ENCODE measurements at regions not wholly inside any gene's neighbourhood (a gene's known extent, or its start where the extent isn't known, plus 50 kb on each side); places are given as distances from the start of the nearest gene placed in this dataset.

DNA sequence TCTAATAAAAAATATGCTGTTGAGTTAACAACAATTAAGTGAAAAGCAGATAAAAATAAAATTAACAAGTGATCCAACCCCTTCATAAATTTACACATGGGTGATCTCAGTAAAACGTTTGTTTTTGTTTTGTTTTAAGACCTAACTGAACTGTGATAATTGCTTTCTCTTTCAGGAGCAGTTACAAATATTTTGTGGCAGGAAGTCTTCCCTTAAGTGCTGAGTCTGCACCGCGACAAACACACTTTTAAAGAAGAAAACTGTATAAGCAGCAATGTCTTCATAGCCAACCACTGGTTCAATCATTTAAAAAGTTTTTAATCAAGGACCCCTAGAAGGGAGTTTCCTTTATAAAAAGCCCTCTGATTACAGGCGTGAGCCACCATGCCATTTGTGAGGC, 53.7 kb upstream of the NFKB1 start:
- H3K4me3 ChIP-seq (ENCODE audit: low read depth, low read length): no peak overlapping the region
- TF ChIP-seq, protein P1, sequence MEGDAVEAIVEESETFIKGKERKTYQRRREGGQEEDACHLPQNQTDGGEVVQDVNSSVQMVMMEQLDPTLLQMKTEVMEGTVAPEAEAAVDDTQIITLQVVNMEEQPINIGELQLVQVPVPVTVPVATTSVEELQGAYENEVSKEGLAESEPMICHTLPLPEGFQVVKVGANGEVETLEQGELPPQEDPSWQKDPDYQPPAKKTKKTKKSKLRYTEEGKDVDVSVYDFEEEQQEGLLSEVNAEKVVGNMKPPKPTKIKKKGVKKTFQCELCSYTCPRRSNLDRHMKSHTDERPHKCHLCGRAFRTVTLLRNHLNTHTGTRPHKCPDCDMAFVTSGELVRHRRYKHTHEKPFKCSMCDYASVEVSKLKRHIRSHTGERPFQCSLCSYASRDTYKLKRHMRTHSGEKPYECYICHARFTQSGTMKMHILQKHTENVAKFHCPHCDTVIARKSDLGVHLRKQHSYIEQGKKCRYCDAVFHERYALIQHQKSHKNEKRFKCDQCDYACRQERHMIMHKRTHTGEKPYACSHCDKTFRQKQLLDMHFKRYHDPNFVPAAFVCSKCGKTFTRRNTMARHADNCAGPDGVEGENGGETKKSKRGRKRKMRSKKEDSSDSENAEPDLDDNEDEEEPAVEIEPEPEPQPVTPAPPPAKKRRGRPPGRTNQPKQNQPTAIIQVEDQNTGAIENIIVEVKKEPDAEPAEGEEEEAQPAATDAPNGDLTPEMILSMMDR (IDR thresholded peaks at IDR 0.05; ENCODE audit: low read depth, low read length, missing control alignments): no peak
- in situ Hi-C loops (cut with HindIII; ENCODE audit: low sequenced_read_pairs): no loop called here
- no peak for DNase-seq (ENCODE audit: low read depth)

DNA sequence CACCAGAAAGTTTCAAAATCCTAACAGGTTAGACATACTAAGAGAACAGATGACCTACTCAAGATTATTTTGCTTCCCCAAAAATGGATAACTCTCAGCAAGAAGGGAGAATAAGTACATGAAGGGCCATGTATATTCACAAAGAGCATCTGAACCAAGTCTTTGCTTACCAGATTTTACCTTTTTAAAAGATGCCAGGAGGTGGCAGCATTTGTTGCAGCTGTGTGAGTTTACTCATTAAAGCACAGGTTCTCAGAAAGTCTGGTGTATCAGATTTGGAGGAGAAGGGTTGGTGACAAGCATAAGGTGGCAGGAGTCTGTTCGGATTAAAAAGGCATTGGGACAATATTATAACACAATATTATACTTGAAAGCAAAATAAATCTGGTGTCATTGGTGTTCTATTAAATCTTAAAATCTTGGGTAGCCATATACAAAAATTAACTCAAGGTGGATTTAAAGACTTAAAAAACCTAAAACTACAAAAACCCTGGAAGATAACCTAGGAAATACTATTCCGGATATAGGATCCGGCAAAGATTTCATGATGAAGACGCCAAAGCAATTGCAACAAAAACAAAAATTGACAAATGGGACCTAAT, 51.3 kb upstream of the NFKB1 start:
- TF ChIP-seq, protein P1 (IDR thresholded peaks at IDR 0.05; ENCODE audit: low read depth, low read length, missing control alignments): peak; percentile 70
- DNase-seq (ENCODE audit: low read depth): peak; percentile 66
- H3K4me3 ChIP-seq (ENCODE audit: low read depth, low read length): no peak overlapping the region
- in situ Hi-C loops (cut with HindIII; ENCODE audit: low sequenced_read_pairs): no loop called here

DNA sequence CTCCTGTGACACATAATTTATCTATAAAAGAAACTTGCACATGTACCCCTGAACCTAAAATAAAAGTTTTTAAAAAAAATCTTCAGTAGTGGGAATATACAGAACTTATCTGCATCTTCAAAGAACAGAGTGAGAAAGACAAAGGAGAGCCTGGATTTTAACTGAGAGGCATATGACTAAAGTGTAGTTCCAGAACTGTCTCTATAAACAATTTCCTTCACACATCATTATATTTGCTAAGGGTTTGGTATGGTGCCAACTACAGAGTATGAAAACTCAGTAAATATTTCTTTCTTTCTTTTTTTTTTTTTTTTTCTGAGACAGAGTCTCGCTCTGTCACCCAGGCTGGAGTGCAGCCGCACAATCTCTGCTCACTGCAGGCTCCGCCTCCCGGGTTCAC, 49.9 kb upstream of the NFKB1 start:
- in situ Hi-C loops (cut with HindIII; ENCODE audit: low sequenced_read_pairs): no loop called here
- no peak for DNase-seq (ENCODE audit: low read depth)
- H3K4me3 ChIP-seq (ENCODE audit: low read depth, low read length): no peak overlapping the region
- TF ChIP-seq, protein P1 (IDR thresholded peaks at IDR 0.05; ENCODE audit: low read depth, low read length, missing control alignments): no peak
